ENCODE measurements at regions not wholly inside any gene's neighbourhood (a gene's known extent, or its start where the extent isn't known, plus 50 kb on each side); places are given as distances from the start of the nearest gene placed in this dataset.

- no peak for TF ChIP-seq CTCF (IDR thresholded peaks at IDR 0.05)
- no peak for TF ChIP-seq POLR2A (IDR thresholded peaks at IDR 0.05)
- TF ChIP-seq POLR2AphosphoS5 (IDR thresholded peaks at IDR 0.05), result no peak
These were observed 207.3 kb upstream of the HS3ST1 start for GRCh38 chr4:11636031-11636430.
